Osteocyte (in vitro differentiated cells): ENCODE measurements at regions not wholly inside any gene's neighbourhood (a gene's known extent, or its start where the extent isn't known, plus 50 kb on each side); places are given as distances from the start of the nearest gene placed in this dataset.

Experiments
- DNase-seq: peaks from one replicate; pipeline ENCODE4 v3.0.0; 2021; ENCODE audit warnings: mixed read lengths; ENCODE audit not compliant: unreplicated experiment; ENCODE audit errors: extremely low spot score
- H3K27ac Mint-ChIP-seq: one replicate; pipeline ENCODE4 v1.8.0; 2021; ENCODE audit warnings: mild to moderate bottlenecking, mixed read lengths; ENCODE audit not compliant: unreplicated experiment
- H3K27me3 Mint-ChIP-seq: one replicate; pipeline ENCODE4 v1.8.0; 2021; ENCODE audit warnings: mixed read lengths; ENCODE audit not compliant: unreplicated experiment
- H3K36me3 Mint-ChIP-seq: one replicate; pipeline ENCODE4 v1.8.0; 2021; ENCODE audit warnings: mixed read lengths; ENCODE audit not compliant: unreplicated experiment
- H3K4me1 Mint-ChIP-seq: one replicate; pipeline ENCODE4 v1.8.0; 2021; ENCODE audit warnings: mixed read lengths; ENCODE audit not compliant: unreplicated experiment
- H3K4me3 Mint-ChIP-seq: one replicate; pipeline ENCODE4 v1.8.0; 2021; ENCODE audit warnings: mild to moderate bottlenecking, moderate library complexity, mixed read lengths; ENCODE audit not compliant: unreplicated experiment
- H3K9me3 Mint-ChIP-seq: one replicate; pipeline ENCODE4 v1.8.0; 2021; ENCODE audit warnings: mixed read lengths; ENCODE audit not compliant: unreplicated experiment
- CTCF ChIP-seq: fragments of 200-600 bp; sonication (generic); IDR thresholded peaks from 2 replicates; pipeline ENCODE4 v1.5.0; 2021; ENCODE audit warnings: antibody characterized with exemption, mild to moderate bottlenecking, moderate library complexity

GRCh38 chr16:55255733-55256282 is 68.2 kb upstream of the IRX6 start:
- DNase-seq: no peak
- peaks cover 34% of the 10 kb centered on the region for H3K27me3 Mint-ChIP-seq

GRCh38 chr16:55256412-55257016 is 67.5 kb upstream of the IRX6 start:
- Mint-ChIP-seq H3K4me1 (no peaks in the 10 kb centered on the region), H3K4me3 (no peak overlapping the region), H3K27ac (no peak overlapping the region), H3K27me3 (peaks cover 29% of the 10 kb centered on the region), H3K36me3 (no peaks in the 10 kb centered on the region), H3K9me3 (peaks cover 6% of the 10 kb centered on the region)
- DNase-seq: no peak
- no peak for TF ChIP-seq CTCF

More at GRCh38 chr16:55255733-55256282, 68.2 kb upstream of the IRX6 start:
- Mint-ChIP-seq H3K4me1 (no peaks in the 10 kb centered on the region), H3K4me3 (no peak overlapping the region), H3K27ac (no peak overlapping the region), H3K9me3 (peaks cover 6% of the 10 kb centered on the region), H3K36me3 (no peaks in the 10 kb centered on the region)
- TF ChIP-seq CTCF: no peak

GRCh38 chr16:55257966-55258613 is 65.9 kb upstream of the IRX6 start:
- Mint-ChIP-seq H3K27me3 (peaks cover 25% of the 10 kb centered on the region), H3K4me1 (no peaks in the 10 kb centered on the region), H3K9me3 (peaks cover 6% of the 10 kb centered on the region), H3K27ac (no peak overlapping the region), H3K36me3 (no peaks in the 10 kb centered on the region), H3K4me3 (no peak overlapping the region)
- no peak for DNase-seq
- TF ChIP-seq CTCF: peak; percentile 63

GRCh38 chr16:55261301-55261700 is 62.7 kb upstream of the IRX6 start:
- Mint-ChIP-seq H3K27me3 (peaks cover 21% of the 10 kb centered on the region), H3K27ac (no peak overlapping the region), H3K4me1 (peaks cover 6% of the 10 kb centered on the region), H3K36me3 (no peaks in the 10 kb centered on the region), H3K9me3 (peaks cover 3% of the 10 kb centered on the region), H3K4me3 (no peak overlapping the region)
- DNase-seq: no peak
- TF ChIP-seq CTCF: no peak
